OCI-LY1 (cell line): ENCODE measurements at regions not wholly inside any gene's neighbourhood (a gene's known extent, or its start where the extent isn't known, plus 50 kb on each side); places are given as distances from the start of the nearest gene placed in this dataset.

Source experiments
- EZH2 ChIP-seq: fragments of 200-600 bp; sonication (generic), shearing (Covaris generic); IDR thresholded peaks from 2 replicates; pipeline ENCODE4 v1.8.0; 2017; ENCODE audit warnings: borderline replicate concordance, mixed run types, mild to moderate bottlenecking, antibody characterized with exemption, low read length, moderate library complexity, mixed read lengths
- TF ChIP-seq, protein P1 (sequence below): fragments of 200-600 bp; sonication (generic), shearing (Covaris generic); IDR thresholded peaks from 2 replicates; pipeline ENCODE4 v1.5.1; 2017; ENCODE audit warnings: mild to moderate bottlenecking, antibody characterized with exemption, low read length, moderate library complexity, mixed read lengths

- TF ChIP-seq, protein P1, sequence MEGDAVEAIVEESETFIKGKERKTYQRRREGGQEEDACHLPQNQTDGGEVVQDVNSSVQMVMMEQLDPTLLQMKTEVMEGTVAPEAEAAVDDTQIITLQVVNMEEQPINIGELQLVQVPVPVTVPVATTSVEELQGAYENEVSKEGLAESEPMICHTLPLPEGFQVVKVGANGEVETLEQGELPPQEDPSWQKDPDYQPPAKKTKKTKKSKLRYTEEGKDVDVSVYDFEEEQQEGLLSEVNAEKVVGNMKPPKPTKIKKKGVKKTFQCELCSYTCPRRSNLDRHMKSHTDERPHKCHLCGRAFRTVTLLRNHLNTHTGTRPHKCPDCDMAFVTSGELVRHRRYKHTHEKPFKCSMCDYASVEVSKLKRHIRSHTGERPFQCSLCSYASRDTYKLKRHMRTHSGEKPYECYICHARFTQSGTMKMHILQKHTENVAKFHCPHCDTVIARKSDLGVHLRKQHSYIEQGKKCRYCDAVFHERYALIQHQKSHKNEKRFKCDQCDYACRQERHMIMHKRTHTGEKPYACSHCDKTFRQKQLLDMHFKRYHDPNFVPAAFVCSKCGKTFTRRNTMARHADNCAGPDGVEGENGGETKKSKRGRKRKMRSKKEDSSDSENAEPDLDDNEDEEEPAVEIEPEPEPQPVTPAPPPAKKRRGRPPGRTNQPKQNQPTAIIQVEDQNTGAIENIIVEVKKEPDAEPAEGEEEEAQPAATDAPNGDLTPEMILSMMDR, result no peak
- TF ChIP-seq EZH2, result no peak
Measured at GRCh38 chr9:80292231-80292630, 720.5 kb downstream of the TLE4 start.
